ENCODE measurements at regions not wholly inside any gene's neighbourhood (a gene's known extent, or its start where the extent isn't known, plus 50 kb on each side); places are given as distances from the start of the nearest gene placed in this dataset.

GRCh38 chr3:194259982-194260766, 91.0 kb downstream of the CPN2 start:
- Histone ChIP-seq H3K36me3 (ENCODE audit: insufficient read depth, low read length) (no peaks in the 10 kb centered on the region), H3K9me3 (ENCODE audit: control insufficient read depth in 1 of 2, insufficient read depth in 1 of 2, low read length in 2 of 2) (peaks cover 4% of the 10 kb centered on the region in 2 experiments), H3K4me1 (ENCODE audit: insufficient read depth, low read length) (peaks cover 12% of the 10 kb centered on the region), H3K27me3 (ENCODE audit: control insufficient read depth in 1 of 2, insufficient read depth in 2 of 2, low read length in 2 of 2) (no peaks in the 10 kb centered on the region), H3K27ac (ENCODE audit: low read depth in 1 of 2, low read length in 2 of 2) (no peak overlapping the region), H3K4me3 (ENCODE audit: low read length) (no peak overlapping the region)
- H3K27me3 Mint-ChIP-seq, result no peaks in the 10 kb centered on the region
- no peaks in the 10 kb centered on the region for H3K9me3 Mint-ChIP-seq
- H3K4me3 Mint-ChIP-seq, result no peak overlapping the region
- intact Hi-C loops (cut with DNase I, micrococcal nuclease), result no loop called here
- peaks cover 19% of the 10 kb centered on the region for H3K4me1 Mint-ChIP-seq (ENCODE audit: low read depth)
- ATAC-seq (ENCODE audit: poor library complexity) (no peak), DNase-seq (no peak)
- ChIA-PET POLR2A (no interaction called here), CTCF (no interaction called here)
- H3K36me3 Mint-ChIP-seq (ENCODE audit: low read depth), result no peaks in the 10 kb centered on the region
- no peak overlapping the region for H3K27ac Mint-ChIP-seq
- no peak for TF ChIP-seq CTCF (IDR thresholded peaks at IDR 0.05)

GRCh38 chr3:194261581-194262063, 89.5 kb downstream of the CPN2 start:
- peaks cover 10% of the 10 kb centered on the region for H3K4me1 Mint-ChIP-seq (ENCODE audit: low read depth)
- H3K9me3 Mint-ChIP-seq, result no peaks in the 10 kb centered on the region
- ATAC-seq (ENCODE audit: poor library complexity) (no peak), DNase-seq (no peak)
- intact Hi-C loops (cut with DNase I, micrococcal nuclease), result no loop called here
- Histone ChIP-seq H3K4me3 (ENCODE audit: low read length) (no peak overlapping the region), H3K9me3 (ENCODE audit: control insufficient read depth in 1 of 2, insufficient read depth in 1 of 2, low read length in 2 of 2) (peaks cover 4% of the 10 kb centered on the region in 2 experiments), H3K27ac (ENCODE audit: low read depth in 1 of 2, low read length in 2 of 2) (no peak overlapping the region), H3K4me1 (ENCODE audit: insufficient read depth, low read length) (no peaks in the 10 kb centered on the region), H3K36me3 (ENCODE audit: insufficient read depth, low read length) (no peaks in the 10 kb centered on the region), H3K27me3 (ENCODE audit: control insufficient read depth in 1 of 2, insufficient read depth in 2 of 2, low read length in 2 of 2) (no peaks in the 10 kb centered on the region)
- CTCF ChIA-PET, result no interaction called here
- no peak overlapping the region for H3K27ac Mint-ChIP-seq
- TF ChIP-seq CTCF (IDR thresholded peaks at IDR 0.05), result no peak
- POLR2A ChIA-PET, result no interaction called here
- no peak overlapping the region for H3K4me3 Mint-ChIP-seq
- H3K36me3 Mint-ChIP-seq (ENCODE audit: low read depth), result no peaks in the 10 kb centered on the region
- H3K27me3 Mint-ChIP-seq, result peaks cover 4% of the 10 kb centered on the region

- no peaks in the 10 kb centered on the region for H3K4me1 ChIP-seq (ENCODE audit: insufficient read depth, low read length)
- no peak for TF ChIP-seq CTCF (IDR thresholded peaks at IDR 0.05)
- Mint-ChIP-seq H3K27ac (no peak overlapping the region), H3K9me3 (no peaks in the 10 kb centered on the region), H3K4me3 (no peak overlapping the region), H3K4me1 (ENCODE audit: low read depth) (peaks cover 5% of the 10 kb centered on the region), H3K36me3 (ENCODE audit: low read depth) (no peaks in the 10 kb centered on the region), H3K27me3 (peaks cover 5% of the 10 kb centered on the region)
- intact Hi-C loops (cut with DNase I, micrococcal nuclease), result no loop called here
- H3K4me3 ChIP-seq (ENCODE audit: low read length), result no peak overlapping the region
- DNase-seq (no peak), ATAC-seq (ENCODE audit: poor library complexity) (no peak)
- H3K27ac ChIP-seq (ENCODE audit: low read depth in 1 of 2, low read length in 2 of 2), result no peak overlapping the region
- H3K27me3 ChIP-seq (ENCODE audit: control insufficient read depth in 1 of 2, insufficient read depth in 2 of 2, low read length in 2 of 2), result no peaks in the 10 kb centered on the region
- CTCF ChIA-PET, result no interaction called here
- peaks cover 4% of the 10 kb centered on the region in 2 experiments for H3K9me3 ChIP-seq (ENCODE audit: control insufficient read depth in 1 of 2, insufficient read depth in 1 of 2, low read length in 2 of 2)
- H3K36me3 ChIP-seq (ENCODE audit: insufficient read depth, low read length), result no peaks in the 10 kb centered on the region
- POLR2A ChIA-PET, result no interaction called here
These were observed 88.8 kb downstream of the CPN2 start for GRCh38 chr3:194262176-194262924.
